ES-I3 (cell line): ENCODE measurements at regions not wholly inside any gene's neighbourhood (a gene's known extent, or its start where the extent isn't known, plus 50 kb on each side); places are given as distances from the start of the nearest gene placed in this dataset.

Experiments used
- H3K36me3 ChIP-seq: 2 replicates; pipeline ENCODE4 v1.6.1; 2013; ENCODE audit warnings: mild to moderate bottlenecking, low read length, control low read depth, moderate library complexity; ENCODE audit not compliant: insufficient read depth
- H3K4me1 ChIP-seq: 2 replicates; pipeline ENCODE4 v1.6.1; 2013; ENCODE audit warnings: mild to moderate bottlenecking, control low read depth, low read length; ENCODE audit not compliant: insufficient read depth
- H3K9ac ChIP-seq: 2 replicates; pipeline ENCODE4 v1.6.1; 2013; ENCODE audit warnings: low read depth, mild to moderate bottlenecking, low read length, moderate library complexity
- H3K9me3 ChIP-seq: 2 replicates; pipeline ENCODE4 v1.6.1; 2013; ENCODE audit warnings: mild to moderate bottlenecking, low read length, moderate library complexity; ENCODE audit not compliant: control insufficient read depth, insufficient read depth

- Histone ChIP-seq H3K36me3 (no peaks in the 10 kb centered on the region; the same call in 1 of the 2 replicates), H3K9me3 (no peaks in the 10 kb centered on the region), H3K9ac (no peak overlapping the region), H3K4me1 (no peaks in the 10 kb centered on the region)
Observed at GRCh38 chr14:96931751-96932150, 134.6 kb downstream of the VRK1 start.

GRCh38 chr14:96934638-96935330 lies 137.6 kb downstream of the VRK1 start:
- Histone ChIP-seq H3K36me3 (no peaks in the 10 kb centered on the region; the same call in 1 of the 2 replicates), H3K4me1 (no peaks in the 10 kb centered on the region), H3K9me3 (no peaks in the 10 kb centered on the region), H3K9ac (no peak overlapping the region)

GRCh38 chr14:96938946-96939345 lies 141.8 kb downstream of the VRK1 start:
- Histone ChIP-seq H3K4me1 (no peaks in the 10 kb centered on the region), H3K9ac (no peak overlapping the region), H3K36me3 (no peaks in the 10 kb centered on the region; the same call in 1 of the 2 replicates), H3K9me3 (no peaks in the 10 kb centered on the region)

GRCh38 chr14:96940009-96940408 lies 142.8 kb downstream of the VRK1 start:
- Histone ChIP-seq H3K4me1 (no peaks in the 10 kb centered on the region), H3K9me3 (no peaks in the 10 kb centered on the region), H3K9ac (no peak overlapping the region), H3K36me3 (no peaks in the 10 kb centered on the region)

- Histone ChIP-seq H3K36me3 (no peaks in the 10 kb centered on the region), H3K9me3 (no peaks in the 10 kb centered on the region), H3K9ac (no peak overlapping the region), H3K4me1 (no peaks in the 10 kb centered on the region)
Observed at GRCh38 chr14:96944297-96944696, 147.1 kb downstream of the VRK1 start.

- Histone ChIP-seq H3K4me1 (no peaks in the 10 kb centered on the region), H3K9ac (no peak overlapping the region), H3K36me3 (no peaks in the 10 kb centered on the region), H3K9me3 (no peaks in the 10 kb centered on the region)
Observed at GRCh38 chr14:96945721-96946120, 148.5 kb downstream of the VRK1 start.

- no peaks in the 10 kb centered on the region for H3K9me3 ChIP-seq
- H3K4me1 ChIP-seq: no peaks in the 10 kb centered on the region
- H3K9ac ChIP-seq: no peak overlapping the region
- no peaks in the 10 kb centered on the region for H3K36me3 ChIP-seq
Observed at GRCh38 chr14:96949594-96949993, 152.4 kb downstream of the VRK1 start.

GRCh38 chr14:96951511-96951910 lies 154.3 kb downstream of the VRK1 start:
- Histone ChIP-seq H3K9ac (no peak overlapping the region), H3K9me3 (no peaks in the 10 kb centered on the region; the same call in 1 of the 2 replicates), H3K36me3 (no peaks in the 10 kb centered on the region)

GRCh38 chr14:96953087-96953874 lies 156.1 kb downstream of the VRK1 start:
- Histone ChIP-seq H3K36me3 (no peaks in the 10 kb centered on the region), H3K9ac (no peak overlapping the region), H3K9me3 (no peaks in the 10 kb centered on the region; the same call in 1 of the 2 replicates), H3K4me1 (no peaks in the 10 kb centered on the region)

More at GRCh38 chr14:96951511-96951910, 154.3 kb downstream of the VRK1 start:
- H3K4me1 ChIP-seq: no peaks in the 10 kb centered on the region

- Histone ChIP-seq H3K9ac (no peak overlapping the region), H3K36me3 (no peaks in the 10 kb centered on the region), H3K4me1 (no peaks in the 10 kb centered on the region), H3K9me3 (no peaks in the 10 kb centered on the region; the same call in 1 of the 2 replicates)
Observed at GRCh38 chr14:96953875-96954185, 156.6 kb downstream of the VRK1 start.

- H3K4me1 ChIP-seq: no peaks in the 10 kb centered on the region
- H3K9ac ChIP-seq: no peak overlapping the region
- H3K36me3 ChIP-seq: no peaks in the 10 kb centered on the region
- no peaks in the 10 kb centered on the region; the same call in 1 of the 2 replicates for H3K9me3 ChIP-seq
Observed at GRCh38 chr14:96956464-96957239, 159.5 kb downstream of the VRK1 start.

GRCh38 chr14:96958057-96958456 lies 160.9 kb downstream of the VRK1 start:
- Histone ChIP-seq H3K4me1 (no peaks in the 10 kb centered on the region), H3K9me3 (peaks cover 3% of the 10 kb centered on the region), H3K36me3 (no peaks in the 10 kb centered on the region), H3K9ac (no peak overlapping the region)

GRCh38 chr14:96959992-96960391 lies 162.8 kb downstream of the VRK1 start:
- Histone ChIP-seq H3K36me3 (no peaks in the 10 kb centered on the region), H3K4me1 (no peaks in the 10 kb centered on the region), H3K9me3 (peaks cover 3% of the 10 kb centered on the region), H3K9ac (no peak overlapping the region)

- no peaks in the 10 kb centered on the region for H3K4me1 ChIP-seq
- no peaks in the 10 kb centered on the region for H3K36me3 ChIP-seq
- H3K9ac ChIP-seq: no peak overlapping the region
- H3K9me3 ChIP-seq: peaks cover 3% of the 10 kb centered on the region
Observed at GRCh38 chr14:96960598-96961116, 163.5 kb downstream of the VRK1 start.
